HG03558 (cell line): ENCODE measurements at regions not wholly inside any gene's neighbourhood (a gene's known extent, or its start where the extent isn't known, plus 50 kb on each side); places are given as distances from the start of the nearest gene placed in this dataset.

ENCODE experiments used
- ATAC-seq: cut with Tn5 transposase; IDR thresholded peaks from one replicate; pipeline ENCODE4 v1.9.1; 2021; ENCODE audit warnings: moderate number of reproducible peaks; ENCODE audit not compliant: unreplicated experiment; ENCODE audit errors: extremely low read depth

DNA sequence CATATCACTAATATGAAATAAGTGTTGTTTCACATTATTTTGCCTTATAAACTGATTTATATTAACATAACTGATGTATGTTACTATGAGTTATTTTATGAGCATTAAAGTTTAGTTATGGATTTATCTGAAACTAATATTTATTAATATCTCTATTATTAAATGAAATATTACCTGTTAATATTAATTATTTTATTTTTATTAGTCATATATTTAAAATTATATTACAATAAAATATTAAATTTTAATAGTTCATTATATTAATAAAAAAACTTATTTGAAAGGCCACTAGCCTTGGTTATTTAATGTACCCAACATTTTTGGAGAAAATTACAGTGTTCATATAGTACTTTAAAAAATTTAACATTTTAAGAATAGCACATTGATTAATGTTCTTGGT lies 1643.4 kb upstream of the MIR17HG start:
- no peak for ATAC-seq

GRCh38 chr13:89708013-89708412 lies 1639.5 kb upstream of the MIR17HG start:
- no peak for ATAC-seq

GRCh38 chr13:89721216-89721615 lies 1626.3 kb upstream of the MIR17HG start:
- no peak for ATAC-seq

DNA sequence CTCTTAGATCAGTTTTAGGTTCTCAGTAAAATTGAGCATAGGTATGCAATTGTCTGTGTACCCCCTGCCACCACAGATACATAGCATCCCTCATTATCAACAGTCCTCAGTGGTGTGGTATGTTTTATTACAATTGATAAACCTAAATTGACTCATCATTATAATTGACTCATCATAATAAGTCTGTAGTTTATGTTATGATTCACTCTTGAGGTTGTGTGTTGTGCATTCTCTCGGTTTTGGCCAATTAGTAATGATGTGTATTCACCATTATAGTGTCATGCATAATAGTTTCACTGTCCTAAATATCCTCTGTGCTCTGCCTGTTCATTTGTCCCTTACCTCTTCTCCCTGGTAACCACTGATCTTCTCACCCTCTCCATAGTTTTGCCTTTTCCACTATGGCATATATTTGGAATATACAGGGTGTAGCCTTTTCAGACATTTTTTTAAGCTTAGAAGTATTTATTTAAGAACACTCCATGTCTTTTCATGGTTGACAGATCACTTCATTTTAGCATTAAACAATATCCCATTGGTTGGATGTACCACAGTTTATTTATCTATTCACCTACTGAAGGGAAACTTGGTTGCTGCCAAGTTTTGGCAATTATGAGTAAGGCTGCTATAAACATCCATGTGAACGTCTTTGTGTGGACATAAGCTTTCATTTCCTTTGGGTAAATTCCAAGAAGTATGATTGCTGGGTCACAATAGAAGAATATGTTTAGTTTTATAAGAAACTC lies 1620.6 kb upstream of the MIR17HG start:
- ATAC-seq: no peak

DNA sequence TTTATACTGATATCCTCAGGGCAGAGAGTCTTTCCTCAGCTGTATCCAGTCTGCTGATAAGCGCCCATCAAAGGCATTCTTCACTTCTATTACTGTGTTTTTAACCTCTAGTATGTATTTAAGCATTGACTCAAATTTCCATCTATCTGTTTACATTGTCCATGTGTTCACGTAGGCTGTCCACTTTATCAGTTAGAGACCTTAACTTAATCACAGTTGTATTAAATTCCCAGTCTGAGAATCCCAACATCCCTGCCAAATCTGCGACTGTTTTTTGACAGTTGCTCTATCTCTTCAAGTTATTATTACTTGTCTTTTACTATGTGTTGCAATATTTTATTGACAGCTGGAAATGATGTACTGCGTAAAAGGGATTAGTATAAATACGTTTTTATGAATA lies 1613.7 kb upstream of the MIR17HG start:
- no peak for ATAC-seq

DNA sequence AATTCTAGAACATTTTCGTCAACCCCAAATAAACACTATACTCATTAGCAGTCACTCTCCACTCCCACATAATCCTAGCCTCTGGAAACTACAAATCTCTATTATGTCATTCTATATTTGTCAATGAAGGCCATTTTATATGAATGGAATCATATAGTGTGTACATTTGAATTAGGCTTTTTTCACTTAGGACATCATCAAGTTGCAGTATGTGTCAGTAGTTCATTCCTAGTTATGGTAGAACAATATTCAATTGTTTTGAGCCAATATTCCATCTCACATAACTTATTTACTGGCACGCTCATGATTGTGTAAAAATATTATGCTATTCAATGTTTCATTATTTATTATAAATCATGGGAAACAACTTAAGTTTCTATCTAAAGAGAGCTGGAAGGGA lies 1610.4 kb upstream of the MIR17HG start:
- no peak for ATAC-seq

GRCh38 chr13:89738072-89738471 lies 1609.4 kb upstream of the MIR17HG start:
- ATAC-seq: no peak

DNA sequence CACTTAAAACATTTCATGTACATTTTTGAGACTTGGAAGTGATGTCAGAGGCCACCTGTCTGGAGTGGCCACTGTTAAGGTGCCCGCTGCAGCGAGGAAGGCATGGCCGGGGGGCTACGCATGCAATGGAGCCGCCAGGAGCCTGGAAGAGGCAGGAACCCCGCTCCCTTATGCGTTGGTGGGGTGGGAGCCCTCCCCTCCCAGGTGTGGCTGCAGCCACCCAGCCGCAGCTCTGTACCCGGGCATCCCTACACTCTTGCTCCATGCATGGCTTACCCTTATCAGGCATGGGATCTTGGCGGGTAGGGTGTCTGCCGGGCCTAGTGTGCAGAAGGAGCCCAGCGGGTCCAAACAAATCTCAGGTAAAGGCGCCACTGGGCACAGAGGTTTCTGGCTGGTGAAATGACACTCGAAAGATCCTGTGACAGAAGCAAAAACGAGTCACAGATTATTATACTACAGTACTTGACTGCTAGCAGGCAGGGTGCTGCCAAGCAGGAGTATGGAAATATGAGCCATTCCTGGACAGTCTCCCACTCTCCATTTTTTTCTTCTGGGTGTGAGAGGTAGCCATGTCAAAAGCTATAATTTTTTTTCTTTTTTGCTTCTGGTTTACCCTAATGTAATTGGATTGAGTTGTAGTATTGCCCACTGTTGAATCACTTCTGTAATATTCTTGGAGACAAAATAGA lies 1606.3 kb upstream of the MIR17HG start:
- ATAC-seq: no peak

GRCh38 chr13:89746554-89746953 lies 1600.9 kb upstream of the MIR17HG start:
- no peak for ATAC-seq

DNA sequence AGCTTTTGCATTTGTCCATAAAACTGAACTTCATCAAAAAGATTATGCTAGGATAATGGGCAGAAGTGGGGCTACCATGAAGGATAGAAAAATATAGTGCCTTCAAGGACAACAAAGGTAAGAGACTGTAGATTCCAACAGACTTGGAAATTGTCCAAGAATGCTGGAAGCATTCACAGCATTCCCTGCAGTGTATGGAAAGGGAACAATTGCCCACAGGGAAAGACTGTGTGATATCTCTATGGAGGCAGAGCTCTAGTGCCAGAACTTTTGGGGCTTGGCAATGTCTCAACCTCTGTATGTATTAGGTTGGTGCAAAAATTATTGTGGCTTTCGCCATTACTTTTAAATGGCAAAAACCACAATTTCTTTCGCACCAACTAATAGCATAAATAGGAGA lies 1598.8 kb upstream of the MIR17HG start:
- ATAC-seq: no peak

GRCh38 chr13:89749888-89750287 lies 1597.6 kb upstream of the MIR17HG start:
- ATAC-seq: no peak

DNA sequence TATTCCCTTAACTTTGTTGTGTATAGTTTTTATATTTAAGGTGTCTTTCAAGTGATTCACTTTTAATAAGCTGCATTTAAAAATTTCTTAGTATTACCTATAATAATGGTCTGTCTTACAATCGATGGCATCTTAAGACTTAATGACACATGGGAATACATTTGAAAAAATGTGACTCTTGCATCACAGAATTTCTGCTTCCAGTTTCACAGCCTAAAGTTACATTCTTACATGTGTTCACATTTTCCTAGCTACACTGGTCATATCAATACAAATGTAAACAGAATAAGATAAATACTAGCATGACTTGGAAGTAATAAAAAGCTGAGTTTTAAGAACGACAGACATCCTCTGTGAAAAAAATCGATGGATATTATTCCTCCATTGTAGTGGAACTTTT lies 1597.1 kb upstream of the MIR17HG start:
- ATAC-seq: no peak

- ATAC-seq: no peak
Measured at GRCh38 chr13:89751432-89751930, 1596.0 kb upstream of the MIR17HG start.

- ATAC-seq: no peak
Measured at GRCh38 chr13:89752394-89752793, 1595.1 kb upstream of the MIR17HG start.

GRCh38 chr13:89755729-89756492 lies 1591.6 kb upstream of the MIR17HG start:
- ATAC-seq: no peak

- ATAC-seq: no peak
Measured at GRCh38 chr13:89763005-89763404, 1584.5 kb upstream of the MIR17HG start.

GRCh38 chr13:89783221-89783755 lies 1564.2 kb upstream of the MIR17HG start:
- ATAC-seq: no peak

- ATAC-seq: no peak
Measured at GRCh38 chr13:89784161-89784809, 1563.2 kb upstream of the MIR17HG start.

- ATAC-seq: no peak
Measured at GRCh38 chr13:89786531-89786930, 1561.0 kb upstream of the MIR17HG start.

GRCh38 chr13:89790696-89791095 lies 1556.8 kb upstream of the MIR17HG start:
- ATAC-seq: no peak
